HL-60 (cell line): ENCODE measurements at regions not wholly inside any gene's neighbourhood (a gene's known extent, or its start where the extent isn't known, plus 50 kb on each side); places are given as distances from the start of the nearest gene placed in this dataset.

Source experiments
- DNase-seq, 2 experiments: peaks; one replicate each; pipeline ENCODE4 v3.0.0-alpha.2; 2010 to 2020; ENCODE audit warnings: low read depth in 1 of 2, low spot score in 1 of 2
- H3K27ac ChIP-seq: fragments of 250-450 bp; sonication (Bioruptor Pico); replicated peaks from 2 replicates; pipeline ENCODE4 v1.5.1; 2020; ENCODE audit warnings: mild to moderate bottlenecking, moderate library complexity
- H3K27me3 ChIP-seq: fragments of 250-450 bp; sonication (Bioruptor Pico); 2 replicates; pipeline ENCODE4 v1.5.1; 2021; ENCODE audit warnings: mild to moderate bottlenecking, moderate library complexity; ENCODE audit not compliant: insufficient read depth, poor library complexity, severe bottlenecking
- H3K4me3 ChIP-seq: replicated peaks from 2 replicates; pipeline ENCODE4 v1.5.1; 2011; ENCODE audit warnings: mild to moderate bottlenecking, control low read depth, low read length; ENCODE audit not compliant: insufficient read depth
- CTCF ChIP-seq: IDR thresholded peaks from one replicate; pipeline ENCODE4 v1.5.1; 2011; ENCODE audit warnings: low read length, control low read depth, inconsistent platforms; ENCODE audit not compliant: insufficient read depth
- GABPA ChIP-seq: IDR thresholded peaks from 2 replicates; pipeline ENCODE4 v1.6.1; 2012; ENCODE audit warnings: low read depth
- POLR2AphosphoS5 ChIP-seq: IDR thresholded peaks from 2 replicates; pipeline ENCODE4 v1.6.1; 2012; ENCODE audit warnings: low read depth
- REST ChIP-seq: IDR thresholded peaks from 2 replicates; pipeline ENCODE4 v1.6.1; 2012; ENCODE audit warnings: low read depth; ENCODE audit not compliant: insufficient replicate concordance
- SPI1 ChIP-seq: IDR thresholded peaks from 2 replicates; pipeline ENCODE4 v1.6.1; 2012; ENCODE audit warnings: low read depth, mild to moderate bottlenecking, borderline replicate concordance

GRCh38 chr14:23712287-23712686 is 76.1 kb downstream of the DHRS2 start:
- H3K4me3 ChIP-seq, result no peak overlapping the region
- no peak for TF ChIP-seq POLR2AphosphoS5
- TF ChIP-seq REST, result no peak
- TF ChIP-seq CTCF, result no peak
- no peak for TF ChIP-seq GABPA
- TF ChIP-seq SPI1, result no peak
- no peak overlapping the region for H3K27ac ChIP-seq
- no peaks in the 10 kb centered on the region for H3K27me3 ChIP-seq
- no peak for DNase-seq

- no peak overlapping the region for H3K4me3 ChIP-seq
- no peak overlapping the region for H3K27ac ChIP-seq
- TF ChIP-seq POLR2AphosphoS5 (no peak), GABPA (no peak)
- DNase-seq, result no peak
- H3K27me3 ChIP-seq, result no peaks in the 10 kb centered on the region
Observed at GRCh38 chr14:23719225-23719985, 83.2 kb downstream of the DHRS2 start.

GRCh38 chr14:23722675-23723074 is 86.5 kb downstream of the DHRS2 start:
- H3K27ac ChIP-seq, result no peak overlapping the region
- DNase-seq, result no peak
- no peak overlapping the region for H3K4me3 ChIP-seq
- H3K27me3 ChIP-seq, result no peaks in the 10 kb centered on the region
- TF ChIP-seq GABPA, result no peak
- no peak for TF ChIP-seq SPI1
- no peak for TF ChIP-seq CTCF
- no peak for TF ChIP-seq REST
- TF ChIP-seq POLR2AphosphoS5, result no peak

- no peak overlapping the region for H3K27ac ChIP-seq
- no peaks in the 10 kb centered on the region for H3K27me3 ChIP-seq
- no peak overlapping the region for H3K4me3 ChIP-seq
- DNase-seq, result no peak
- TF ChIP-seq POLR2AphosphoS5, result no peak
- no peak for TF ChIP-seq SPI1
- no peak for TF ChIP-seq REST
- TF ChIP-seq GABPA, result no peak
- no peak for TF ChIP-seq CTCF
Observed at GRCh38 chr14:23723911-23724310, 87.7 kb downstream of the DHRS2 start.
